Activated T-helper 1 cell treated with anti-CD3 and anti-CD28 coated beads, Interleukin-12 subunit alpha, Interleukin-12 subunit beta, Interleukin-2, Interleukin-4 antibody, amounts not matched to agents 30 ng/mL and 10 ng/mL and 1 ng/mL, durations not matched to agents 14 hours and 24 hours and 36 hours (primary cell): ENCODE measurements at regions not wholly inside any gene's neighbourhood (a gene's known extent, or its start where the extent isn't known, plus 50 kb on each side); places are given as distances from the start of the nearest gene placed in this dataset.

Experiments used
- DNase-seq: peaks from one replicate; pipeline ENCODE4 v3.0.0; 2021; ENCODE audit warnings: low spot score
- H3K27ac Mint-ChIP-seq: one replicate; pipeline ENCODE4 v1.8.0; 2021; ENCODE audit warnings: mild to moderate bottlenecking, mixed read lengths
- H3K27me3 Mint-ChIP-seq: one replicate; pipeline ENCODE4 v1.8.0; 2022; ENCODE audit warnings: mild to moderate bottlenecking, moderate library complexity, mixed read lengths; ENCODE audit not compliant: insufficient read depth
- H3K36me3 Mint-ChIP-seq: one replicate; pipeline ENCODE4 v1.8.0; 2021; ENCODE audit warnings: low read depth, mixed read lengths
- H3K4me1 Mint-ChIP-seq: one replicate; pipeline ENCODE4 v1.8.0; 2021; ENCODE audit warnings: low read depth, mixed read lengths
- H3K4me3 Mint-ChIP-seq: one replicate; pipeline ENCODE4 v1.8.0; 2021; ENCODE audit warnings: mild to moderate bottlenecking, moderate library complexity, mixed read lengths
- H3K9me3 Mint-ChIP-seq: one replicate; pipeline ENCODE4 v1.8.0; 2021; ENCODE audit warnings: mixed read lengths
- intact Hi-C: fragments of 100-400 bp; cut with micrococcal nuclease; formaldehyde crosslinking; loops from one replicate; pipeline ENCODE4 v1.15.1; 2024

GRCh38 chr18:61123309-61123708 lies 209.9 kb upstream of the CDH20 start:
- DNase-seq = no peak
- intact Hi-C loops = no loop called here
- Mint-ChIP-seq H3K36me3 (no peaks in the 10 kb centered on the region), H3K27me3 (no peaks in the 10 kb centered on the region), H3K4me1 (no peaks in the 10 kb centered on the region), H3K4me3 (no peak overlapping the region), H3K9me3 (no peaks in the 10 kb centered on the region), H3K27ac (no peak overlapping the region)

DNA sequence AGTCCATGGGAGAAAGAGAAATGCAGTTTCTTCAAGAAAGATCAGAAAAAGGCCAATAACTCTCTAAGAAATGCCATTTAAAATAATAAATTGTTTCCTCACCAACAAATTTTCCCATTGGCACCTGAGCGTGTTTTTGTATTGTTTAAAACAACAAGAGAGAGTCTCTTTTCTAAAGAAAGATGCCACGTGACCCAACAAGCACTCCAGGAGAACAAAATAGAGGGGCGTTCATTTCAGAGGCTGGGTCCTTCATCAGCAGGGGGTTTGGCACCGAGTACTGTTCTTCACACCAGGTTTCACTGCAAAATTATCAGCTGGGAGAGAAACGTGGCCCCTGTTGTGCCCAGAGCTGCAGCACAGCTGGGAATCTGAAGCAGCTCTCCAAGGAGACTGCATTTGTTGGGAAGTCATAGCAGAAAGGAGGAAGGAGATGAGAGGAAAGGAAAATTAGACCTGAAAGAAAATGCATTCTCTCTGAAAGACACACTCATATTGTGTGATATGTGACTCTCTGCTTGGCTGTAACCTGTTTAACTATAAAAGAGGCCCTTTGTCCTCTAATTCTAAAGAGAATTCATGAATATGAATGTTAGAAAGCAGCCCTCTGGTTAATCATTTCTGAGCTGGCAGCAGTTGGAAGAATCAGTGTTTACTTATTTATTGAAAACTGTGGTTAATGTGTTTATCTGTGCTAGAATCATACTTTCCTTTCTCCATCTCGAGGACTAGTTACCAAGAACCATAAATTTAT lies 205.3 kb upstream of the CDH20 start:
- intact Hi-C loops = no loop called here

DNA sequence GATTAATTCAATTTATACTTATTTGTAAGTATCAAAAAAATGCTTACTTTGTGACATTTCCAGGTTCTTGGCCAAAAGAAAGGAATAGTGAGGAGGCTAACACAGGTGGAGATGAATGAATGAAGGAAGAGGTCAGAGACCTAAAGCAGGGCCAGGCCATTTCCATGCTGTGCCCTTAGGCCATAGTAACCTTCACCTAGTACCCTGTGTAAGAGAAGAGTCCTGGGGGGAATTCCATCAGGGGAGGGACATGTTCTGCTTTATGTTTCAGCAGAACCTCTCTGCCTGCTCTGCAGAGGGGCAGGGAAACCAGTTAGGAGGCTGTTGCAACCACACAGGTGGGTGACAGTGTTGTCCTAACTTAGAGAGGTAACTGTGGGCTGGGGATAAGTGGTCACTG lies 204.2 kb upstream of the CDH20 start:
- intact Hi-C loops = no loop called here
- no peaks in the 10 kb centered on the region for H3K36me3 Mint-ChIP-seq
- no peak overlapping the region for H3K4me3 Mint-ChIP-seq
- no peaks in the 10 kb centered on the region for H3K4me1 Mint-ChIP-seq
- no peak overlapping the region for H3K27ac Mint-ChIP-seq
- no peaks in the 10 kb centered on the region for H3K9me3 Mint-ChIP-seq
- peaks cover 2% of the 10 kb centered on the region for H3K27me3 Mint-ChIP-seq
- DNase-seq = no peak

More for the DNA sequence above, 205.3 kb upstream of the CDH20 start:
- no peak overlapping the region for H3K4me3 Mint-ChIP-seq
- DNase-seq = no peak
- no peaks in the 10 kb centered on the region for H3K4me1 Mint-ChIP-seq
- no peak overlapping the region for H3K27ac Mint-ChIP-seq
- peaks cover 2% of the 10 kb centered on the region for H3K27me3 Mint-ChIP-seq
- H3K36me3 Mint-ChIP-seq = no peaks in the 10 kb centered on the region
- no peaks in the 10 kb centered on the region for H3K9me3 Mint-ChIP-seq

DNA sequence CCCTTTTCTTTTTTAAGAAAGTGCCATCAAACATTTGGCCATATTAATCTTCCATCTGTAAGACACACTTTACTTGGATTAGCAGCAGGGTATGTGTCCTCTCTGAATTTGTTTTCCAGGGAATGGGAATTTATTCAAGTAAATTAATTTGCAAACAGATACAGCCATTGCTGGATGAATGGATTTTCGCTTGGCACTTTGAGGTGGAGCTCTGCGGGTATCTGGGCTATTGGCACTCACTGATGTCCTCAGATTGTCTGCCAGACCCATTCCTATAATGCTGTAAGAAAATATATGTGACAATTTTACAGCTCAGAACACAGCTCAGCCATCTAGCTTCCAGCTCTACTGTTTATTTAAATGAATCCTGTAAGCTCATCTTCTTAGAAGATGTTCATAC lies 201.2 kb upstream of the CDH20 start:
- Mint-ChIP-seq H3K4me3 (no peak overlapping the region), H3K27ac (no peak overlapping the region), H3K9me3 (no peaks in the 10 kb centered on the region), H3K4me1 (no peaks in the 10 kb centered on the region), H3K27me3 (peaks cover 2% of the 10 kb centered on the region), H3K36me3 (no peaks in the 10 kb centered on the region)
- DNase-seq = no peak
- intact Hi-C loops = no loop called here

DNA sequence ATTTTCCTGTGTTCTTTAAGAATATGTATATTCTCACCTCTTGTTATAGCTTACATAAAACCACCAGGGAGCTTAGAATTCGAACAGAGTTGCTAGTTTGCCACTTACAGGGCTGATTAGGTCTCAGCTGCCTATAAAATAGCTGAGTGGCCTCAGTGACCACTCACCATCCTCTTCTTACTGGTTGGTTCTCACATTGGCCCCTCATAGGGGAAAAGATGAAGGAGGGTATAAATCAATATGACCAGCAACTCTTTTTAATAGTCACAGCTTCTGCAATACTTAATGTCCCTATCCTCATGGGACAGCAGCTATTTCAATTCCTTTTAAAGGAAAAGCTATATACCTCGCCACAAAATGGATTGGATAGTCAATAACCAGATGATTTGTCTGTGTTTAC lies 199.4 kb upstream of the CDH20 start:
- H3K36me3 Mint-ChIP-seq = no peaks in the 10 kb centered on the region
- H3K4me3 Mint-ChIP-seq = no peak overlapping the region
- no peak for DNase-seq
- H3K4me1 Mint-ChIP-seq = no peaks in the 10 kb centered on the region
- intact Hi-C loops = no loop called here
- H3K27ac Mint-ChIP-seq = no peak overlapping the region
- peaks cover 2% of the 10 kb centered on the region for H3K27me3 Mint-ChIP-seq
- no peaks in the 10 kb centered on the region for H3K9me3 Mint-ChIP-seq

GRCh38 chr18:61136711-61137251 lies 196.4 kb upstream of the CDH20 start:
- Mint-ChIP-seq H3K4me3 (no peak overlapping the region), H3K36me3 (no peaks in the 10 kb centered on the region)
- intact Hi-C loops = no loop called here

DNA sequence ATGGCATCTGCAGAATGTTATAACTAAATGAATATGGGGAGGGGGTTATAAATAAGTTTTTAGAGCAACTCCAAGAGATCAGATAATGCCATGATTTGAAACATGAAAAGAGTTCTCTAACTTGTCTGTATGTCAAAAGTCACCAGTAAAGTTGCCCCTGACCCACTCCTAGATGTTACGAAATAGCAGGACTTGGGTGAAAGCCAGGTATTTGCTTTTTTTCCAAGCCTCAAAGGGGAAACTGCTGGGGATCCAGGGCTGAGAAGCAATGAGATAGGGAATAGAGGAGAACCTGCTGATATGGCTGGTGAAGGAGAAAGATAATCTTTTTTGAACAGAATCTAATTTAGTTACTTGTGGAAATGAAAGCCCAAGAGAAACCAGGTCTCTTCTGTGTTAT lies 191.5 kb upstream of the CDH20 start:
- H3K27me3 Mint-ChIP-seq = no peaks in the 10 kb centered on the region
- intact Hi-C loops = no loop called here
- H3K9me3 Mint-ChIP-seq = peaks cover 9% of the 10 kb centered on the region
- DNase-seq = no peak
- no peaks in the 10 kb centered on the region for H3K4me1 Mint-ChIP-seq
- no peak overlapping the region for H3K27ac Mint-ChIP-seq
- no peak overlapping the region for H3K4me3 Mint-ChIP-seq
- H3K36me3 Mint-ChIP-seq = no peaks in the 10 kb centered on the region

More at GRCh38 chr18:61136711-61137251, 196.4 kb upstream of the CDH20 start:
- DNase-seq = no peak
- H3K9me3 Mint-ChIP-seq = peaks cover 2% of the 10 kb centered on the region
- no peaks in the 10 kb centered on the region for H3K4me1 Mint-ChIP-seq
- H3K27ac Mint-ChIP-seq = no peak overlapping the region
- H3K27me3 Mint-ChIP-seq = no peaks in the 10 kb centered on the region

DNA sequence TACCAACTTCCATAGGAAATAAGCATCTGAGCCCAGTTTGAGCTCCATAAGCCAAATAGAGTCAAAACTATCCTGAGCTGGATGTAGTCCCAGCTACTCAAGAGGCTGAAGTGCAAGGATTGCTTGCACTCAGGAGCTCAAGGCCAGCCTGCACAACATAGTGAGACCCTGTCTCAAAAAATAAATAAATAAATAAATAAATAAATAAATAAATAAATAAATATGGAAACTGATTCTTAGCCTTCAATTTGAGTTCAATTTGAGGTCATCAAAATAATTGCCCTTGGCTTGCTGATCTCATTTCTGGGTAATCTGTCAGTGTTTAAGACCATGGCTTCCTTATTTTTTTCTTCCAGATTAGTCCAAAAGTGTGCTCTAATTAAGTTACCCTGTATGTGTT lies 184.9 kb upstream of the CDH20 start:
- no peak for DNase-seq
- H3K4me1 Mint-ChIP-seq = no peaks in the 10 kb centered on the region
- intact Hi-C loops = no loop called here
- H3K36me3 Mint-ChIP-seq = no peaks in the 10 kb centered on the region
- H3K4me3 Mint-ChIP-seq = no peak overlapping the region
- H3K27ac Mint-ChIP-seq = no peak overlapping the region
- H3K27me3 Mint-ChIP-seq = no peaks in the 10 kb centered on the region
- peaks cover 11% of the 10 kb centered on the region for H3K9me3 Mint-ChIP-seq

DNA sequence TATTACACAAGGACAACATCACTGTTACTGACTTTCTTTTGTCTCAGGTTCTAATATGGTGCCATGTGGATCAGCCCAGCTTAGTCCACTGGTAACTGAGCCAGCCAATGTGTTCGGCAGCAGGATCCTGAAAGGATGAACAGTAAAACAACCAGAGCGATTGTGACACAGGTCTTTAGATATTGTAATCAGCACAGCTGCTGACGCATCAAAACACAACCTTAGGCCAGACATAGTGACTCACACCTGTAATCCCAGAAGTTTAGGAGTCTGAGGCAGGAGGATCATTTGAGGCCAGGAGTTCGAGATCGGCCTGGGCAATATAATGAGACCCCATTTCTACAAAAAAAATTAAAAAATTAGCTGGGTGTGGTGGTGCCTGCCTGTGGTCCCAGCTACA lies 183.4 kb upstream of the CDH20 start:
- no peaks in the 10 kb centered on the region for H3K4me1 Mint-ChIP-seq
- H3K27me3 Mint-ChIP-seq = no peaks in the 10 kb centered on the region
- H3K9me3 Mint-ChIP-seq = peaks cover 7% of the 10 kb centered on the region
- H3K36me3 Mint-ChIP-seq = no peaks in the 10 kb centered on the region
- DNase-seq = no peak
- H3K4me3 Mint-ChIP-seq = no peak overlapping the region
- intact Hi-C loops = no loop called here
- H3K27ac Mint-ChIP-seq = no peak overlapping the region

GRCh38 chr18:61153571-61153970 lies 179.7 kb upstream of the CDH20 start:
- no peaks in the 10 kb centered on the region for H3K27me3 Mint-ChIP-seq
- no peaks in the 10 kb centered on the region for H3K36me3 Mint-ChIP-seq
- no peak overlapping the region for H3K4me3 Mint-ChIP-seq
- no peak overlapping the region for H3K27ac Mint-ChIP-seq
- H3K4me1 Mint-ChIP-seq = no peaks in the 10 kb centered on the region
- no peak for DNase-seq
- intact Hi-C loops = no loop called here
- no peaks in the 10 kb centered on the region for H3K9me3 Mint-ChIP-seq

GRCh38 chr18:61154866-61155265 lies 178.4 kb upstream of the CDH20 start:
- H3K27ac Mint-ChIP-seq = no peak overlapping the region
- DNase-seq = no peak
- intact Hi-C loops = no loop called here

DNA sequence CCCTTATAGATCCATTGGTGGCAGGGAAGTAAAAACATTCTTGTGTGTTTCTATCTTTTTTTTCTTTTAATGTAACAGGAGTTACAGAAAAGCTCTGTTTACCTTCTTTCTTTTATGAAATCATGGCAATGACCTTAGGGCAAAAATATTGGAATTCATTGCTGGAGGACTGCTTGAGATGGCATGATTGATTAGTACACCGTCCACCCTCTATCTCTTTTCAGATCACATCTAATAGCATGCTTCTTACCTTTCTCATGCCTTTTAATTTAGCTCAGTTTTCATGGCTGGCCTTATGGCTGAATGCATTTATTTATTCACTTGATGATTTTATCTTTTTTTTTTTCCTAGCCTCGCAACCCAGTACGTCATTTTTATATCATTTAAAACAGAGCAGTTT lies 177.6 kb upstream of the CDH20 start:
- intact Hi-C loops = no loop called here
- Mint-ChIP-seq H3K4me3 (no peak overlapping the region), H3K4me1 (no peaks in the 10 kb centered on the region), H3K27me3 (no peaks in the 10 kb centered on the region), H3K9me3 (no peaks in the 10 kb centered on the region), H3K27ac (no peak overlapping the region), H3K36me3 (no peaks in the 10 kb centered on the region)
- no peak for DNase-seq

More at GRCh38 chr18:61154866-61155265, 178.4 kb upstream of the CDH20 start:
- Mint-ChIP-seq H3K9me3 (no peaks in the 10 kb centered on the region), H3K27me3 (no peaks in the 10 kb centered on the region), H3K36me3 (no peaks in the 10 kb centered on the region), H3K4me1 (no peaks in the 10 kb centered on the region), H3K4me3 (no peak overlapping the region)

DNA sequence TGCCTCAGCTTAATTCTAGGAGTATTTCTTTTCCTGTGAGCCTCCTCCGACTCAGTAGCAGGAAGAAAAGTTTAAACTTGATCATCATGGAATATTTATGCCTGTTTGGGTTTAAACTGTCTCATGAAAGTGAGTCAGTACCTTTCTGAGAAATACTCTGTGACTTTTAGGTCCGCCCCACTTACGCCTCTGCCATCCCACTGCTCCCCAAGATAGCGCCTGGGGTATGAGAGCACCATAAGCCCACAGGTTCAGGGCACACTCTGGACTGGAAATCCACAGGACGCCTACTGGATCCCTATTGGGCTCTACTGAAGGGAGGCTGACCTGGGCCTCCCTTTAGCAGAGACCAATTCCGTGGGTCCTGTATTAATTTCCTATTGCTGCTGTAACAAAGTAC lies 175.8 kb upstream of the CDH20 start:
- no peak overlapping the region for H3K4me3 Mint-ChIP-seq
- no peaks in the 10 kb centered on the region for H3K27me3 Mint-ChIP-seq
- H3K27ac Mint-ChIP-seq = no peak overlapping the region
- intact Hi-C loops = no loop called here
- DNase-seq = no peak
- no peaks in the 10 kb centered on the region for H3K4me1 Mint-ChIP-seq
- H3K9me3 Mint-ChIP-seq = no peaks in the 10 kb centered on the region
- H3K36me3 Mint-ChIP-seq = no peaks in the 10 kb centered on the region

GRCh38 chr18:61159246-61159645 lies 174.0 kb upstream of the CDH20 start:
- Mint-ChIP-seq H3K36me3 (no peaks in the 10 kb centered on the region), H3K27me3 (no peaks in the 10 kb centered on the region), H3K4me1 (no peaks in the 10 kb centered on the region), H3K4me3 (no peak overlapping the region), H3K9me3 (no peaks in the 10 kb centered on the region), H3K27ac (no peak overlapping the region)
- no peak for DNase-seq
- intact Hi-C loops = no loop called here
